ENCODE measurements at regions not wholly inside any gene's neighbourhood (a gene's known extent, or its start where the extent isn't known, plus 50 kb on each side); places are given as distances from the start of the nearest gene placed in this dataset.

DNA sequence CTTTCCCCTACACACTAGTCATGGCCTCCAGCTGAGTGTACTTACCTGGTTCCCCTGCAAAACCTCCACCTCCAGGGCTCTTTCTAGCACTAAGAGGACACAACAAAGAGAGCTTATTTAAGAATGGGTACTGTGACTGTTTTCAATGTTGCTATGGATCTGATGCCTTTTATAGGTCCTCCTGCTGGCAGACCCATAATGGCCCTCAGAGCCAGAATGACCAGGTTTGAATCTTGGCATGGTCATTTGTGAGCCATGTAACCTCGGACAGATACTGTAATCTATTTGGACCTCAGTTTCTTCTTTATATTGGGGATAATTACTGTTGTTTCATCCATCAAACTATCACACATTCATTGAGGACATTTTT, 137.6 kb upstream of the USP24 start:
- TF ChIP-seq, protein P1, sequence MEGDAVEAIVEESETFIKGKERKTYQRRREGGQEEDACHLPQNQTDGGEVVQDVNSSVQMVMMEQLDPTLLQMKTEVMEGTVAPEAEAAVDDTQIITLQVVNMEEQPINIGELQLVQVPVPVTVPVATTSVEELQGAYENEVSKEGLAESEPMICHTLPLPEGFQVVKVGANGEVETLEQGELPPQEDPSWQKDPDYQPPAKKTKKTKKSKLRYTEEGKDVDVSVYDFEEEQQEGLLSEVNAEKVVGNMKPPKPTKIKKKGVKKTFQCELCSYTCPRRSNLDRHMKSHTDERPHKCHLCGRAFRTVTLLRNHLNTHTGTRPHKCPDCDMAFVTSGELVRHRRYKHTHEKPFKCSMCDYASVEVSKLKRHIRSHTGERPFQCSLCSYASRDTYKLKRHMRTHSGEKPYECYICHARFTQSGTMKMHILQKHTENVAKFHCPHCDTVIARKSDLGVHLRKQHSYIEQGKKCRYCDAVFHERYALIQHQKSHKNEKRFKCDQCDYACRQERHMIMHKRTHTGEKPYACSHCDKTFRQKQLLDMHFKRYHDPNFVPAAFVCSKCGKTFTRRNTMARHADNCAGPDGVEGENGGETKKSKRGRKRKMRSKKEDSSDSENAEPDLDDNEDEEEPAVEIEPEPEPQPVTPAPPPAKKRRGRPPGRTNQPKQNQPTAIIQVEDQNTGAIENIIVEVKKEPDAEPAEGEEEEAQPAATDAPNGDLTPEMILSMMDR (IDR thresholded peaks at IDR 0.05): no peak
- no peak for TF ChIP-seq POLR2A (IDR thresholded peaks at IDR 0.05)

All from lower leg skin (tissue), 3 donors.